ENCODE measurements at regions not wholly inside any gene's neighbourhood (a gene's known extent, or its start where the extent isn't known, plus 50 kb on each side); places are given as distances from the start of the nearest gene placed in this dataset.

GRCh38 chr1:34683616-34684015, 71.2 kb upstream of the GJB5 start:
- Mint-ChIP-seq H3K4me1 (peaks cover 10% of the 10 kb centered on the region), H3K36me3 (ENCODE audit: insufficient read depth) (no peaks in the 10 kb centered on the region), H3K9me3 (no peaks in the 10 kb centered on the region), H3K4me3 (no peak overlapping the region), H3K27me3 (peaks cover 63% of the 10 kb centered on the region), H3K27ac (ENCODE audit: low read depth) (no peak overlapping the region)
- no peak for ATAC-seq (replicated peaks; ENCODE audit: extremely low read depth, poor library complexity, severe bottlenecking)
- no peak for DNase-seq (ENCODE audit: low spot score in 2 of 2)

- Mint-ChIP-seq H3K9me3 (no peaks in the 10 kb centered on the region), H3K4me3 (no peak overlapping the region), H3K27me3 (peaks cover 63% of the 10 kb centered on the region), H3K4me1 (peaks cover 10% of the 10 kb centered on the region), H3K27ac (ENCODE audit: low read depth) (no peak overlapping the region), H3K36me3 (ENCODE audit: insufficient read depth) (no peaks in the 10 kb centered on the region)
- DNase-seq (ENCODE audit: low spot score in 2 of 2) = no peak
- ATAC-seq (replicated peaks; ENCODE audit: extremely low read depth, poor library complexity, severe bottlenecking) = no peak
Observed at GRCh38 chr1:34684266-34684665, 70.6 kb upstream of the GJB5 start.

GRCh38 chr1:34685225-34685624, 69.6 kb upstream of the GJB5 start:
- H3K36me3 Mint-ChIP-seq (ENCODE audit: insufficient read depth) = no peaks in the 10 kb centered on the region
- DNase-seq (ENCODE audit: low spot score in 2 of 2) = no peak
- H3K4me1 Mint-ChIP-seq = peaks cover 10% of the 10 kb centered on the region

GRCh38 chr1:34686531-34686930, 68.3 kb upstream of the GJB5 start:
- Mint-ChIP-seq H3K36me3 (ENCODE audit: insufficient read depth) (no peaks in the 10 kb centered on the region), H3K9me3 (no peaks in the 10 kb centered on the region), H3K27me3 (peaks cover 77% of the 10 kb centered on the region), H3K4me1 (peaks cover 10% of the 10 kb centered on the region), H3K27ac (ENCODE audit: low read depth) (no peak overlapping the region), H3K4me3 (no peak overlapping the region)
- ATAC-seq (replicated peaks; ENCODE audit: extremely low read depth, poor library complexity, severe bottlenecking) = no peak
- no peak for DNase-seq (ENCODE audit: low spot score in 2 of 2)

More at GRCh38 chr1:34685225-34685624, 69.6 kb upstream of the GJB5 start:
- Mint-ChIP-seq H3K27ac (ENCODE audit: low read depth) (no peak overlapping the region), H3K27me3 (peaks cover 69% of the 10 kb centered on the region), H3K4me3 (no peak overlapping the region), H3K9me3 (no peaks in the 10 kb centered on the region)
- ATAC-seq (replicated peaks; ENCODE audit: extremely low read depth, poor library complexity, severe bottlenecking) = no peak

GRCh38 chr1:34688006-34688741, 66.7 kb upstream of the GJB5 start:
- Mint-ChIP-seq H3K27me3 (peaks cover 78% of the 10 kb centered on the region), H3K27ac (ENCODE audit: low read depth) (no peak overlapping the region), H3K4me3 (no peak overlapping the region), H3K4me1 (peaks cover 10% of the 10 kb centered on the region), H3K36me3 (ENCODE audit: insufficient read depth) (no peaks in the 10 kb centered on the region), H3K9me3 (no peaks in the 10 kb centered on the region)
- no peak for ATAC-seq (replicated peaks; ENCODE audit: extremely low read depth, poor library complexity, severe bottlenecking)
- DNase-seq (ENCODE audit: low spot score in 2 of 2) = no peak

GRCh38 chr1:34690269-34690668, 64.6 kb upstream of the GJB5 start:
- Mint-ChIP-seq H3K27me3 (peaks cover 82% of the 10 kb centered on the region), H3K9me3 (no peaks in the 10 kb centered on the region), H3K36me3 (ENCODE audit: insufficient read depth) (no peaks in the 10 kb centered on the region), H3K27ac (ENCODE audit: low read depth) (no peak overlapping the region), H3K4me3 (no peak overlapping the region), H3K4me1 (no peaks in the 10 kb centered on the region)
- ATAC-seq (replicated peaks; ENCODE audit: extremely low read depth, poor library complexity, severe bottlenecking) (no peak), DNase-seq (ENCODE audit: low spot score in 2 of 2) (no peak)

- no peak for ATAC-seq (replicated peaks; ENCODE audit: extremely low read depth, poor library complexity, severe bottlenecking)
- Mint-ChIP-seq H3K9me3 (no peaks in the 10 kb centered on the region), H3K27me3 (peaks cover 82% of the 10 kb centered on the region)
Observed at GRCh38 chr1:34693081-34693480, 61.8 kb upstream of the GJB5 start.

GRCh38 chr1:34694383-34694782, 60.5 kb upstream of the GJB5 start:
- no peak overlapping the region for H3K27ac Mint-ChIP-seq (ENCODE audit: low read depth)
- H3K36me3 Mint-ChIP-seq (ENCODE audit: insufficient read depth) = no peaks in the 10 kb centered on the region

More at GRCh38 chr1:34693081-34693480, 61.8 kb upstream of the GJB5 start:
- H3K4me1 Mint-ChIP-seq = no peaks in the 10 kb centered on the region
- no peak overlapping the region for H3K4me3 Mint-ChIP-seq
- H3K27ac Mint-ChIP-seq (ENCODE audit: low read depth) = no peak overlapping the region
- H3K36me3 Mint-ChIP-seq (ENCODE audit: insufficient read depth) = no peaks in the 10 kb centered on the region
- no peak for DNase-seq (ENCODE audit: low spot score in 2 of 2)

GRCh38 chr1:34695580-34695979, 59.3 kb upstream of the GJB5 start:
- H3K9me3 Mint-ChIP-seq = no peaks in the 10 kb centered on the region
- no peak overlapping the region for H3K4me3 Mint-ChIP-seq
- DNase-seq (ENCODE audit: low spot score in 2 of 2) (no peak), ATAC-seq (replicated peaks; ENCODE audit: extremely low read depth, poor library complexity, severe bottlenecking) (no peak)
- H3K27ac Mint-ChIP-seq (ENCODE audit: low read depth) = no peak overlapping the region
- H3K27me3 Mint-ChIP-seq = peaks cover 81% of the 10 kb centered on the region
- no peaks in the 10 kb centered on the region for H3K4me1 Mint-ChIP-seq
- H3K36me3 Mint-ChIP-seq (ENCODE audit: insufficient read depth) = no peaks in the 10 kb centered on the region

More at GRCh38 chr1:34694383-34694782, 60.5 kb upstream of the GJB5 start:
- Mint-ChIP-seq H3K27me3 (peaks cover 82% of the 10 kb centered on the region), H3K4me1 (no peaks in the 10 kb centered on the region), H3K9me3 (no peaks in the 10 kb centered on the region), H3K4me3 (no peak overlapping the region)
- no peak for ATAC-seq (replicated peaks; ENCODE audit: extremely low read depth, poor library complexity, severe bottlenecking)
- DNase-seq (ENCODE audit: low spot score in 2 of 2) = no peak

GRCh38 chr1:34696230-34696629, 58.6 kb upstream of the GJB5 start:
- H3K4me1 Mint-ChIP-seq = no peaks in the 10 kb centered on the region
- H3K4me3 Mint-ChIP-seq = no peak overlapping the region
- no peak for DNase-seq (ENCODE audit: low spot score in 2 of 2)
- H3K36me3 Mint-ChIP-seq (ENCODE audit: insufficient read depth) = no peaks in the 10 kb centered on the region
- H3K9me3 Mint-ChIP-seq = no peaks in the 10 kb centered on the region
- no peak for ATAC-seq (replicated peaks; ENCODE audit: extremely low read depth, poor library complexity, severe bottlenecking)
- H3K27ac Mint-ChIP-seq (ENCODE audit: low read depth) = no peak overlapping the region
- peaks cover 74% of the 10 kb centered on the region for H3K27me3 Mint-ChIP-seq

GRCh38 chr1:34696981-34697380, 57.9 kb upstream of the GJB5 start:
- Mint-ChIP-seq H3K4me1 (no peaks in the 10 kb centered on the region), H3K27me3 (peaks cover 72% of the 10 kb centered on the region), H3K9me3 (no peaks in the 10 kb centered on the region), H3K4me3 (no peak overlapping the region), H3K27ac (ENCODE audit: low read depth) (no peak overlapping the region), H3K36me3 (ENCODE audit: insufficient read depth) (no peaks in the 10 kb centered on the region)
- DNase-seq (ENCODE audit: low spot score in 2 of 2) (no peak), ATAC-seq (replicated peaks; ENCODE audit: extremely low read depth, poor library complexity, severe bottlenecking) (no peak)

- H3K4me1 Mint-ChIP-seq = no peaks in the 10 kb centered on the region
- H3K9me3 Mint-ChIP-seq = no peaks in the 10 kb centered on the region
- H3K27me3 Mint-ChIP-seq = peaks cover 80% of the 10 kb centered on the region
- DNase-seq (ENCODE audit: low spot score in 2 of 2) (no peak), ATAC-seq (replicated peaks; ENCODE audit: extremely low read depth, poor library complexity, severe bottlenecking) (no peak)
- H3K27ac Mint-ChIP-seq (ENCODE audit: low read depth) = no peak overlapping the region
- no peaks in the 10 kb centered on the region for H3K36me3 Mint-ChIP-seq (ENCODE audit: insufficient read depth)
- no peak overlapping the region for H3K4me3 Mint-ChIP-seq
Observed at GRCh38 chr1:34697818-34698217, 57.0 kb upstream of the GJB5 start.

GRCh38 chr1:34701326-34702060, 53.4 kb upstream of the GJB5 start:
- peaks cover 86% of the 10 kb centered on the region for H3K27me3 Mint-ChIP-seq
- DNase-seq (ENCODE audit: low spot score in 2 of 2) = no peak
- peaks cover 2% of the 10 kb centered on the region for H3K36me3 Mint-ChIP-seq (ENCODE audit: insufficient read depth)
- no peak overlapping the region for H3K4me3 Mint-ChIP-seq
- no peaks in the 10 kb centered on the region for H3K9me3 Mint-ChIP-seq
- H3K27ac Mint-ChIP-seq (ENCODE audit: low read depth) = no peak overlapping the region
- ATAC-seq (replicated peaks; ENCODE audit: extremely low read depth, poor library complexity, severe bottlenecking) = no peak
- H3K4me1 Mint-ChIP-seq = no peaks in the 10 kb centered on the region
